Parathyroid adenoma (tissue), 2 donors: ENCODE measurements at regions not wholly inside any gene's neighbourhood (a gene's known extent, or its start where the extent isn't known, plus 50 kb on each side); places are given as distances from the start of the nearest gene placed in this dataset.

ENCODE experiments used
- H2AFZ ChIP-seq: fragments of 300-600 bp; sonication (generic); one replicate; pipeline ENCODE4 v1.7.0; 2017; ENCODE audit warnings: antibody characterized with exemption, mild to moderate bottlenecking
- H3K27ac ChIP-seq: fragments of 300-600 bp; sonication (generic); one replicate; pipeline ENCODE4 v1.7.0; 2017
- H3K27me3 ChIP-seq: fragments of 300-600 bp; sonication (generic); one replicate; pipeline ENCODE4 v1.7.0; 2017; ENCODE audit warnings: low read length; ENCODE audit not compliant: control insufficient read depth, insufficient read depth
- H3K36me3 ChIP-seq: fragments of 300-600 bp; sonication (generic); one replicate; pipeline ENCODE4 v1.7.0; 2017; ENCODE audit warnings: low read length; ENCODE audit not compliant: control insufficient read depth, insufficient read depth
- H3K4me1 ChIP-seq: fragments of 300-600 bp; sonication (generic); one replicate; pipeline ENCODE4 v1.7.0; 2017; ENCODE audit warnings: control low read depth
- H3K4me2 ChIP-seq: fragments of 300-600 bp; sonication (generic); one replicate; pipeline ENCODE4 v1.7.0; 2017; ENCODE audit warnings: low read length
- H3K4me3 ChIP-seq: fragments of 300-600 bp; sonication (generic); one replicate; pipeline ENCODE4 v1.7.0; 2017; ENCODE audit warnings: low read depth, low read length
- H3K79me2 ChIP-seq: fragments of 300-600 bp; sonication (generic); one replicate; pipeline ENCODE4 v1.7.0; 2017; ENCODE audit warnings: control low read depth
- H3K9ac ChIP-seq: fragments of 300-600 bp; sonication (generic); one replicate; pipeline ENCODE4 v1.7.0; 2017; ENCODE audit warnings: mild to moderate bottlenecking
- H3K9me3 ChIP-seq: fragments of 300-600 bp; sonication (generic); one replicate; pipeline ENCODE4 v1.7.0; 2017; ENCODE audit warnings: low read length; ENCODE audit not compliant: control insufficient read depth
- CTCF ChIP-seq: fragments of 300-600 bp; sonication (generic); IDR thresholded peaks from one replicate; pipeline ENCODE4 v1.7.0; 2017; ENCODE audit warnings: antibody characterized with exemption, mild to moderate bottlenecking
- donor health status: primary hyperparathyroidism.

GRCh38 chr5:34452170-34452828, 203.8 kb upstream of the RAI14 start:
- no peak overlapping the region for H3K27ac ChIP-seq
- no peak overlapping the region for H3K4me2 ChIP-seq
- H3K9ac ChIP-seq = no peak overlapping the region
- H3K27me3 ChIP-seq = no peaks in the 10 kb centered on the region
- H3K36me3 ChIP-seq = no peaks in the 10 kb centered on the region
- H3K4me1 ChIP-seq = no peaks in the 10 kb centered on the region
- no peaks in the 10 kb centered on the region for H3K9me3 ChIP-seq
- TF ChIP-seq CTCF = no peak
- no peak overlapping the region for H3K4me3 ChIP-seq
- H2AFZ ChIP-seq = no peak overlapping the region
- H3K79me2 ChIP-seq = no peaks in the 10 kb centered on the region

- H3K9me3 ChIP-seq = no peaks in the 10 kb centered on the region
- no peak overlapping the region for H3K4me2 ChIP-seq
- H2AFZ ChIP-seq = no peak overlapping the region
- H3K79me2 ChIP-seq = no peaks in the 10 kb centered on the region
- no peaks in the 10 kb centered on the region for H3K36me3 ChIP-seq
- no peak overlapping the region for H3K27ac ChIP-seq
- no peak overlapping the region for H3K4me3 ChIP-seq
- TF ChIP-seq CTCF = no peak
- no peaks in the 10 kb centered on the region for H3K27me3 ChIP-seq
- no peaks in the 10 kb centered on the region for H3K4me1 ChIP-seq
- no peak overlapping the region for H3K9ac ChIP-seq
Observed at GRCh38 chr5:34455098-34455497, 201.0 kb upstream of the RAI14 start.

- Histone ChIP-seq H3K27me3 (no peaks in the 10 kb centered on the region), H3K4me1 (no peaks in the 10 kb centered on the region), H3K79me2 (no peaks in the 10 kb centered on the region), H3K36me3 (no peaks in the 10 kb centered on the region), H3K9me3 (no peaks in the 10 kb centered on the region), H3K9ac (no peak overlapping the region), H3K4me3 (no peak overlapping the region), H2AFZ (no peak overlapping the region), H3K27ac (no peak overlapping the region), H3K4me2 (no peak overlapping the region)
- no peak for TF ChIP-seq CTCF
Observed at GRCh38 chr5:34459908-34460307, 196.2 kb upstream of the RAI14 start.

GRCh38 chr5:34460496-34460895, 195.6 kb upstream of the RAI14 start:
- Histone ChIP-seq H3K79me2 (no peaks in the 10 kb centered on the region), H3K4me1 (no peaks in the 10 kb centered on the region), H3K4me2 (no peak overlapping the region), H3K4me3 (no peak overlapping the region), H3K9me3 (no peaks in the 10 kb centered on the region), H3K9ac (no peak overlapping the region), H3K27ac (no peak overlapping the region), H3K27me3 (no peaks in the 10 kb centered on the region), H3K36me3 (no peaks in the 10 kb centered on the region), H2AFZ (no peak overlapping the region)
- TF ChIP-seq CTCF = no peak

GRCh38 chr5:34464829-34465228, 191.3 kb upstream of the RAI14 start:
- Histone ChIP-seq H3K4me1 (no peaks in the 10 kb centered on the region), H2AFZ (no peak overlapping the region), H3K27ac (no peak overlapping the region), H3K27me3 (no peaks in the 10 kb centered on the region), H3K9me3 (no peaks in the 10 kb centered on the region), H3K4me2 (no peak overlapping the region), H3K9ac (no peak overlapping the region), H3K79me2 (no peaks in the 10 kb centered on the region), H3K4me3 (no peak overlapping the region), H3K36me3 (no peaks in the 10 kb centered on the region)
- TF ChIP-seq CTCF = no peak
